ENCODE measurements at regions not wholly inside any gene's neighbourhood (a gene's known extent, or its start where the extent isn't known, plus 50 kb on each side); places are given as distances from the start of the nearest gene placed in this dataset.

DNA sequence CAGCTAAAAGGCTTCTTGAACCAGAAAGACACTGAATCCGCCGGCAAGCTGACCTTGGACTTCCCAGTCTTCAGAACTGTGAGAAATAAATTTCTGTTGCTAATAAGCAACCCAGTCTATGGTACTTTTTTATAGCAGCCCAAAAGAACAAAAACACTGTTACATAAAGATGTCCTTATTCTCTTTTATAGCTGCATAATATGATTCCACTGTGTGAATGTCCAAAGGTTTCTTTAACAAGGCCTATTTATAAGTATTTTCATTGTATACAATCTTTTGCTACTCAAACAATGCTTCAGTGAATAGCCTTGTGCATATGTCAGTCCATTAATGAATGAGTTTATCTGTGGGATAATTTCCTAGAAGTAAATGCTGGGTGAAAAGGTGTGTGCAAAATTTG lies 190.8 kb upstream of the INHBA start:
- intact Hi-C loops (cut with micrococcal nuclease) = no loop called here
- no peak overlapping the region for H3K27ac ChIP-seq (ENCODE audit: low read depth, low read length)
- ATAC-seq (no peak), DNase-seq (ENCODE audit: low read depth, low spot score) (no peak)
- no peak overlapping the region for H3K9ac ChIP-seq (ENCODE audit: low read length)
- H3K27me3 ChIP-seq (ENCODE audit: insufficient read depth, low read length) = no peaks in the 10 kb centered on the region
- no peaks in the 10 kb centered on the region for H3K4me1 ChIP-seq (ENCODE audit: control insufficient read depth in 1 of 2, insufficient read depth in 2 of 2, low read length in 2 of 2)
- no peak overlapping the region for H2AFZ ChIP-seq (ENCODE audit: low read depth, low read length, poor library complexity, severe bottlenecking)
- no peaks in the 10 kb centered on the region for H3K36me3 ChIP-seq (ENCODE audit: control insufficient read depth in 1 of 2, insufficient read depth in 2 of 2, low read length in 2 of 2)
- CTCF ChIA-PET = no interaction called here
- no TSS peak for BruUV-seq (replicated peaks)
- H3K4me3 ChIP-seq (replicated peaks in 1 of 2; ENCODE audit: low read depth in 1 of 2, low read length in 2 of 2) = no peak overlapping the region
- TF ChIP-seq, protein P1, sequence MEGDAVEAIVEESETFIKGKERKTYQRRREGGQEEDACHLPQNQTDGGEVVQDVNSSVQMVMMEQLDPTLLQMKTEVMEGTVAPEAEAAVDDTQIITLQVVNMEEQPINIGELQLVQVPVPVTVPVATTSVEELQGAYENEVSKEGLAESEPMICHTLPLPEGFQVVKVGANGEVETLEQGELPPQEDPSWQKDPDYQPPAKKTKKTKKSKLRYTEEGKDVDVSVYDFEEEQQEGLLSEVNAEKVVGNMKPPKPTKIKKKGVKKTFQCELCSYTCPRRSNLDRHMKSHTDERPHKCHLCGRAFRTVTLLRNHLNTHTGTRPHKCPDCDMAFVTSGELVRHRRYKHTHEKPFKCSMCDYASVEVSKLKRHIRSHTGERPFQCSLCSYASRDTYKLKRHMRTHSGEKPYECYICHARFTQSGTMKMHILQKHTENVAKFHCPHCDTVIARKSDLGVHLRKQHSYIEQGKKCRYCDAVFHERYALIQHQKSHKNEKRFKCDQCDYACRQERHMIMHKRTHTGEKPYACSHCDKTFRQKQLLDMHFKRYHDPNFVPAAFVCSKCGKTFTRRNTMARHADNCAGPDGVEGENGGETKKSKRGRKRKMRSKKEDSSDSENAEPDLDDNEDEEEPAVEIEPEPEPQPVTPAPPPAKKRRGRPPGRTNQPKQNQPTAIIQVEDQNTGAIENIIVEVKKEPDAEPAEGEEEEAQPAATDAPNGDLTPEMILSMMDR (IDR thresholded peaks at IDR 0.05 in 2 of 3, conservative IDR thresholded peaks at IDR 0.05 in 1 of 3; ENCODE audit: borderline replicate concordance in 1 of 3, insufficient read depth in 1 of 3, low read depth in 2 of 3, low read length in 2 of 3) = no peak
- TF ChIP-seq ELF1 (IDR thresholded peaks at IDR 0.05; ENCODE audit: borderline replicate concordance, low read depth) (no peak), YY1 (IDR thresholded peaks at IDR 0.05; ENCODE audit: extremely low read depth, insufficient replicate concordance, low read depth, low read length) (no peak), CEBPB (IDR thresholded peaks at IDR 0.05; ENCODE audit: low read depth) (no peak), SRF (IDR thresholded peaks at IDR 0.05; ENCODE audit: low read depth) (no peak), REST (IDR thresholded peaks at IDR 0.05; ENCODE audit: low read depth) (no peak), POLR2AphosphoS5 (IDR thresholded peaks at IDR 0.05; ENCODE audit: low read depth, low read length) (no peak), CBX3 (IDR thresholded peaks at IDR 0.05; ENCODE audit: low read depth) (no peak), EGR1 (IDR thresholded peaks at IDR 0.05; ENCODE audit: low read depth) (no peak), ZBTB33 (IDR thresholded peaks at IDR 0.05; ENCODE audit: extremely low read depth, insufficient replicate concordance, low read length) (no peak), FOSL1 (IDR thresholded peaks at IDR 0.05; ENCODE audit: low read depth) (no peak), JUND (IDR thresholded peaks at IDR 0.05) (no peak), EZH2 (IDR thresholded peaks at IDR 0.05) (no peak), TCF7L2 (IDR thresholded peaks at IDR 0.05; ENCODE audit: borderline replicate concordance, extremely low read depth, insufficient read depth, insufficient read length) (no peak), ZNF274 (IDR thresholded peaks at IDR 0.05; ENCODE audit: low read depth, low read length) (no peak)
- TF ChIP-seq, protein P2, sequence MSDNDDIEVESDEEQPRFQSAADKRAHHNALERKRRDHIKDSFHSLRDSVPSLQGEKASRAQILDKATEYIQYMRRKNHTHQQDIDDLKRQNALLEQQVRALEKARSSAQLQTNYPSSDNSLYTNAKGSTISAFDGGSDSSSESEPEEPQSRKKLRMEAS (IDR thresholded peaks at IDR 0.05) = no peak
- H3K79me2 ChIP-seq (ENCODE audit: insufficient read depth, low read length) = no peaks in the 10 kb centered on the region
- RAD21 ChIA-PET (ENCODE audit: low non-redundant PET in 1 of 2, low total read pairs in 2 of 2, uncharacterized antibody in 2 of 2, unreplicated experiment in 2 of 2) = no interaction called here
- no peaks in the 10 kb centered on the region for H4K20me1 ChIP-seq (ENCODE audit: insufficient read depth)
- no peak overlapping the region for H3K4me2 ChIP-seq (ENCODE audit: low read length)
- POLR2A ChIA-PET = no interaction called here
- H3K9me2 ChIP-seq (ENCODE audit: insufficient read depth) = no peaks in the 10 kb centered on the region
- H3K9me3 ChIP-seq (ENCODE audit: control insufficient read depth in 1 of 2, insufficient read depth in 1 of 2, low read depth in 1 of 2, low read length in 2 of 2) = no peaks in the 10 kb centered on the region
